ENCODE measurements at regions not wholly inside any gene's neighbourhood (a gene's known extent, or its start where the extent isn't known, plus 50 kb on each side); places are given as distances from the start of the nearest gene placed in this dataset.
A peak's percentile ranks its signal among the peaks of the same experiment; 100 is the strongest.

- peaks cover 22% of the 10 kb centered on the region for H3K9me3 Mint-ChIP-seq (ENCODE audit: low read depth)
- H3K27me3 Mint-ChIP-seq (ENCODE audit: low read depth) = no peaks in the 10 kb centered on the region
- no peak for TF ChIP-seq CTCF (IDR thresholded peaks at IDR 0.05)
- H3K36me3 Mint-ChIP-seq (ENCODE audit: low read depth) = peaks cover 2% of the 10 kb centered on the region
- H3K4me3 Mint-ChIP-seq (ENCODE audit: unreplicated experiment) = no peak overlapping the region
- peak overlapping the region; percentile 83 for H3K27ac Mint-ChIP-seq (ENCODE audit: unreplicated experiment)
- DNase-seq (ENCODE audit: low spot score) = no peak
- H3K4me1 Mint-ChIP-seq (ENCODE audit: low read depth) = peaks cover 35% of the 10 kb centered on the region
These were observed 70.4 kb upstream of the SIRPA start for GRCh38 chr20:1824834-1825233.

- no peaks in the 10 kb centered on the region for H3K27me3 Mint-ChIP-seq (ENCODE audit: low read depth)
- H3K4me1 Mint-ChIP-seq (ENCODE audit: low read depth) = peaks cover 36% of the 10 kb centered on the region
- H3K27ac Mint-ChIP-seq (ENCODE audit: unreplicated experiment) = peak overlapping the region; percentile 83
These were observed 71.0 kb upstream of the SIRPA start for GRCh38 chr20:1824181-1824580.

GRCh38 chr20:1823450-1823844 is 71.8 kb upstream of the SIRPA start:
- peaks cover 2% of the 10 kb centered on the region for H3K36me3 Mint-ChIP-seq (ENCODE audit: low read depth)
- H3K27ac Mint-ChIP-seq (ENCODE audit: unreplicated experiment) = no peak overlapping the region
- H3K4me3 Mint-ChIP-seq (ENCODE audit: unreplicated experiment) = no peak overlapping the region
- no peak for DNase-seq (ENCODE audit: low spot score)
- no peak for TF ChIP-seq CTCF (IDR thresholded peaks at IDR 0.05)
- H3K9me3 Mint-ChIP-seq (ENCODE audit: low read depth) = peaks cover 22% of the 10 kb centered on the region
- H3K4me1 Mint-ChIP-seq (ENCODE audit: low read depth) = peaks cover 43% of the 10 kb centered on the region
- no peaks in the 10 kb centered on the region for H3K27me3 Mint-ChIP-seq (ENCODE audit: low read depth)

More at GRCh38 chr20:1824181-1824580, 71.0 kb upstream of the SIRPA start:
- no peak for DNase-seq (ENCODE audit: low spot score)
- no peak for TF ChIP-seq CTCF (IDR thresholded peaks at IDR 0.05)
- Mint-ChIP-seq H3K4me3 (ENCODE audit: unreplicated experiment) (no peak overlapping the region), H3K36me3 (ENCODE audit: low read depth) (peaks cover 2% of the 10 kb centered on the region), H3K9me3 (ENCODE audit: low read depth) (peaks cover 22% of the 10 kb centered on the region)

- peaks cover 49% of the 10 kb centered on the region for H3K4me1 Mint-ChIP-seq (ENCODE audit: low read depth)
- H3K36me3 Mint-ChIP-seq (ENCODE audit: low read depth) = peaks cover 2% of the 10 kb centered on the region
- no peaks in the 10 kb centered on the region for H3K27me3 Mint-ChIP-seq (ENCODE audit: low read depth)
- no peak for TF ChIP-seq CTCF (IDR thresholded peaks at IDR 0.05)
- no peak overlapping the region for H3K27ac Mint-ChIP-seq (ENCODE audit: unreplicated experiment)
- no peak for DNase-seq (ENCODE audit: low spot score)
- H3K9me3 Mint-ChIP-seq (ENCODE audit: low read depth) = peaks cover 22% of the 10 kb centered on the region
- no peak overlapping the region for H3K4me3 Mint-ChIP-seq (ENCODE audit: unreplicated experiment)
These were observed 72.4 kb upstream of the SIRPA start for GRCh38 chr20:1822564-1823449.

GRCh38 chr20:1820138-1821079 is 74.8 kb upstream of the SIRPA start:
- H3K27ac Mint-ChIP-seq (ENCODE audit: unreplicated experiment) = peak overlapping the region; percentile 75
- peaks cover 2% of the 10 kb centered on the region for H3K36me3 Mint-ChIP-seq (ENCODE audit: low read depth)
- DNase-seq (ENCODE audit: low spot score) = no peak
- no peak overlapping the region for H3K4me3 Mint-ChIP-seq (ENCODE audit: unreplicated experiment)
- no peak for TF ChIP-seq CTCF (IDR thresholded peaks at IDR 0.05)
- peaks cover 66% of the 10 kb centered on the region for H3K4me1 Mint-ChIP-seq (ENCODE audit: low read depth)
- peaks cover 23% of the 10 kb centered on the region for H3K9me3 Mint-ChIP-seq (ENCODE audit: low read depth)
- H3K27me3 Mint-ChIP-seq (ENCODE audit: low read depth) = no peaks in the 10 kb centered on the region

All from chondrocyte (in vitro differentiated cells).